ENCODE measurements at regions not wholly inside any gene's neighbourhood (a gene's known extent, or its start where the extent isn't known, plus 50 kb on each side); places are given as distances from the start of the nearest gene placed in this dataset.
"Not testable (repeated sequence)": the region's sequence is repeated elsewhere in the genome, so short reads cannot be mapped to it uniquely, and the experiment has no call there.

GRCh38 chr2:131639001-131639620 lies 111.4 kb downstream of the CCDC74A start:
- not testable (repeated sequence) for DNase-seq (ENCODE audit: low spot score)

GRCh38 chr2:131641414-131642206 lies 113.9 kb downstream of the CCDC74A start:
- DNase-seq (ENCODE audit: low spot score): no peak

- not testable (repeated sequence) for DNase-seq (ENCODE audit: low spot score)
Measured at GRCh38 chr2:131643180-131643579, 115.5 kb downstream of the CCDC74A start.

GRCh38 chr2:131645177-131645765 lies 117.6 kb downstream of the CCDC74A start:
- DNase-seq (ENCODE audit: low spot score): no peak

GRCh38 chr2:131646220-131646619 lies 118.5 kb downstream of the CCDC74A start:
- not testable (repeated sequence) for DNase-seq (ENCODE audit: low spot score)

- DNase-seq (ENCODE audit: low spot score): no peak
Measured at GRCh38 chr2:131646669-131647297, 119.1 kb downstream of the CCDC74A start.

- not testable (repeated sequence) for DNase-seq (ENCODE audit: low spot score)
Measured at GRCh38 chr2:131648565-131648964, 120.9 kb downstream of the CCDC74A start.

GRCh38 chr2:131652246-131652645 lies 124.6 kb downstream of the CCDC74A start:
- not testable (repeated sequence) for DNase-seq (ENCODE audit: low spot score)

- DNase-seq (ENCODE audit: low spot score): not testable (repeated sequence)
Measured at GRCh38 chr2:131654107-131654506, 126.4 kb downstream of the CCDC74A start.

- DNase-seq (ENCODE audit: low spot score): no peak
Measured at GRCh38 chr2:131656816-131657633, 129.3 kb downstream of the CCDC74A start.

- DNase-seq (ENCODE audit: low spot score): no peak
Measured at GRCh38 chr2:131657895-131658768, 130.4 kb downstream of the CCDC74A start.

- DNase-seq (ENCODE audit: low spot score): no peak
Measured at GRCh38 chr2:131658769-131659131, 131.1 kb downstream of the CCDC74A start.

GRCh38 chr2:131659168-131659572 lies 131.5 kb downstream of the CCDC74A start:
- no peak for DNase-seq (ENCODE audit: low spot score)

- not testable (repeated sequence) for DNase-seq (ENCODE audit: low spot score)
Measured at GRCh38 chr2:131661101-131661782, 133.6 kb downstream of the CCDC74A start.

- not testable (repeated sequence) for DNase-seq (ENCODE audit: low spot score)
Measured at GRCh38 chr2:131661884-131662535, 134.3 kb downstream of the CCDC74A start.

GRCh38 chr2:131663501-131663900 lies 135.8 kb downstream of the CCDC74A start:
- DNase-seq (ENCODE audit: low spot score): not testable (repeated sequence)

- not testable (repeated sequence) for DNase-seq (ENCODE audit: low spot score)
Measured at GRCh38 chr2:131665716-131666115, 138.0 kb downstream of the CCDC74A start.

GRCh38 chr2:131668794-131669540 lies 141.3 kb downstream of the CCDC74A start:
- DNase-seq (ENCODE audit: low spot score): not testable (repeated sequence)
